H1 (cell line): ENCODE measurements at regions not wholly inside any gene's neighbourhood (a gene's known extent, or its start where the extent isn't known, plus 50 kb on each side); places are given as distances from the start of the nearest gene placed in this dataset.

ENCODE experiments used
- CTCF ChIA-PET: fragments of 300-600 bp; sonication (Branson Sonifier 250); formaldehyde crosslinking; loops from one replicate; lab custom pipeline; 2021; ENCODE audit not compliant: partially characterized antibody; lab: Charles Lee
- POLR2A ChIA-PET: fragments of 300-600 bp; sonication (Branson Sonifier 250); formaldehyde crosslinking; loops from one replicate; lab custom pipeline; 2021; ENCODE audit warnings: inconsistent platforms; ENCODE audit not compliant: partially characterized antibody; lab: Charles Lee
- DNase-seq, 2 experiments: peaks; one replicate each; pipeline versions ENCODE4 v3.0.0 to v3.0.0-alpha.2; 2010 to 2022; ENCODE audit warnings: low spot score in 2 of 2, low read depth in 1 of 2, mixed read lengths in 1 of 2
- FAIRE-seq: peaks from 2 replicates; lab custom pipeline; 2011; peaks lifted over from hg19 to GRCh38; lab: Jason Lieb, UNC
- H2AFZ ChIP-seq: 2 replicates; pipeline ENCODE4 v1.8.1; 2012; ENCODE audit warnings: low read length, inconsistent platforms
- H2AK5ac ChIP-seq: 2 replicates; pipeline ENCODE4 v1.6.1; 2013; ENCODE audit warnings: low read depth, low read length
- H2BK120ac ChIP-seq: replicated peaks from 2 replicates; pipeline ENCODE3; 2013; ENCODE audit warnings: low read depth, low read length, inconsistent platforms
- H2BK12ac ChIP-seq: 2 replicates; pipeline ENCODE4 v1.6.1; 2013; ENCODE audit warnings: low read depth, low read length
- H2BK15ac ChIP-seq: 2 replicates; pipeline ENCODE4 v1.6.1; 2013; ENCODE audit warnings: low read length
- H2BK20ac ChIP-seq: 2 replicates; pipeline ENCODE4 v1.6.1; 2013; ENCODE audit warnings: low read length
- H2BK5ac ChIP-seq: 2 replicates; pipeline ENCODE4 v1.6.1; 2013; ENCODE audit warnings: low read depth, low read length
- H3K14ac ChIP-seq: 2 replicates; pipeline ENCODE4 v1.6.1; 2013; ENCODE audit warnings: inconsistent platforms; ENCODE audit not compliant: insufficient read length
- H3K18ac ChIP-seq: 2 replicates; pipeline ENCODE4 v1.6.1; 2013; ENCODE audit warnings: low read length; ENCODE audit errors: extremely low read depth
- H3K23ac ChIP-seq: 2 replicates; pipeline ENCODE4 v1.6.1; 2013; ENCODE audit warnings: inconsistent platforms; ENCODE audit not compliant: insufficient read length
- H3K23me2 ChIP-seq: 2 replicates; pipeline ENCODE4 v1.6.1; 2013; ENCODE audit warnings: low read depth, low read length
- H3K27ac ChIP-seq: 2 replicates; pipeline ENCODE4 v1.6.1; 2011; ENCODE audit warnings: low read depth, low read length, inconsistent platforms
- H3K27me3 ChIP-seq, 4 experiments: replicated peaks in 1 of 4; 1 replicate in 1 of 4; 2 replicates in 3 of 4; pipeline versions ENCODE4 v1.6.1 to v1.8.1; 2011 to 2013; ENCODE audit warnings: low read length in 3 of 4, mild to moderate bottlenecking in 3 of 4, inconsistent platforms in 2 of 4, mixed read lengths in 2 of 4, moderate library complexity in 1 of 4; ENCODE audit not compliant: control insufficient read depth in 3 of 4, insufficient read depth in 3 of 4; ENCODE audit errors: extremely low read depth in 1 of 4
- H3K36me3 ChIP-seq, 4 experiments: 2 replicates each; pipeline versions ENCODE4 v1.6.1 to v1.8.1; 2011 to 2013; ENCODE audit warnings: mild to moderate bottlenecking in 4 of 4, low read length in 3 of 4, moderate library complexity in 2 of 4, control low read depth in 1 of 4, inconsistent platforms in 1 of 4; ENCODE audit not compliant: insufficient read depth in 4 of 4, control insufficient read depth in 2 of 4
- H3K4ac ChIP-seq: replicated peaks from 2 replicates; pipeline ENCODE3; 2013; ENCODE audit warnings: low read length, low read depth, mixed read lengths, inconsistent platforms; ENCODE audit not compliant: insufficient read length
- H3K4me1 ChIP-seq, 4 experiments: replicated peaks in 1 of 4; 1 replicate in 1 of 4; 2 replicates in 3 of 4; pipeline versions ENCODE4 v1.6.1 to v1.8.1; 2011 to 2013; ENCODE audit warnings: low read length in 3 of 4, inconsistent platforms in 2 of 4, mixed read lengths in 1 of 4; ENCODE audit not compliant: insufficient read depth in 4 of 4, control insufficient read depth in 3 of 4
- H3K4me2 ChIP-seq, 2 experiments: 2 replicates each; pipeline versions ENCODE4 v1.6.1 to v1.8.1; 2011 to 2013; ENCODE audit warnings: low read depth in 2 of 2, low read length in 2 of 2, control low read depth in 1 of 2, inconsistent platforms in 1 of 2, mild to moderate bottlenecking in 1 of 2; ENCODE audit not compliant: insufficient read depth in 1 of 2
- H3K4me3 ChIP-seq, 4 experiments: fragments of 200-600, 300-600 bp in 1 of 4; sonication (generic), shearing (Covaris generic), sonication (Bioruptor Twin) in 1 of 4; 2 replicates each; pipeline versions ENCODE4 v1.5.1 to v1.8.1; 2011 to 2016; ENCODE audit warnings: low read length in 4 of 4, low read depth in 3 of 4, control low read depth in 2 of 4, inconsistent platforms in 2 of 4, mild to moderate bottlenecking in 2 of 4, mixed read lengths in 1 of 4, moderate library complexity in 1 of 4; ENCODE audit not compliant: insufficient read depth in 2 of 4; ENCODE audit errors: extremely low read depth in 1 of 4
- H3K56ac ChIP-seq: replicated peaks from 2 replicates; pipeline ENCODE3; 2013; ENCODE audit warnings: low read depth, mild to moderate bottlenecking, mixed read lengths, low read length, inconsistent platforms; ENCODE audit not compliant: insufficient read length
- H3K79me1 ChIP-seq: 2 replicates; pipeline ENCODE4 v1.6.1; 2013; ENCODE audit warnings: low read depth, low read length, control low read depth
- H3K79me2 ChIP-seq, 2 experiments: 2 replicates each; pipeline versions ENCODE4 v1.6.1 to v1.8.1; 2012 to 2013; ENCODE audit warnings: low read length in 2 of 2, mild to moderate bottlenecking in 2 of 2, inconsistent platforms in 1 of 2; ENCODE audit not compliant: insufficient read depth in 2 of 2, control insufficient read depth in 1 of 2
- H3K9ac ChIP-seq, 4 experiments: replicated peaks in 1 of 4; 1 replicate in 1 of 4; 2 replicates in 3 of 4; pipeline versions ENCODE4 v1.6.1 to v1.8.1; 2011 to 2013; ENCODE audit warnings: low read depth in 3 of 4, low read length in 3 of 4, control low read depth in 2 of 4, mild to moderate bottlenecking in 2 of 4, moderate library complexity in 2 of 4, inconsistent platforms in 1 of 4; ENCODE audit errors: extremely low read depth in 1 of 4
- H3K9me3 ChIP-seq, 2 experiments: 2 replicates each; pipeline versions ENCODE4 v1.6.1 to v1.8.1; 2012 to 2013; ENCODE audit warnings: mild to moderate bottlenecking in 2 of 2, moderate library complexity in 2 of 2, control low read depth in 1 of 2, inconsistent platforms in 1 of 2, low read depth in 1 of 2, low read length in 1 of 2, mixed read lengths in 1 of 2; ENCODE audit not compliant: insufficient read depth in 2 of 2
- H4K20me1 ChIP-seq, 2 experiments: replicated peaks in 1 of 2; 2 replicates each; pipeline versions ENCODE3 to v1.8.1; 2011 to 2013; ENCODE audit warnings: inconsistent platforms in 2 of 2, low read length in 2 of 2, mild to moderate bottlenecking in 1 of 2; ENCODE audit not compliant: insufficient read depth in 2 of 2, control insufficient read depth in 1 of 2
- H4K5ac ChIP-seq: 2 replicates; pipeline ENCODE4 v1.6.1; 2013; ENCODE audit warnings: low read length, low read depth, mixed read lengths, inconsistent platforms; ENCODE audit not compliant: insufficient read length
- H4K8ac ChIP-seq: 2 replicates; pipeline ENCODE4 v1.8.0; 2013; ENCODE audit warnings: mild to moderate bottlenecking, moderate library complexity, low read length, inconsistent platforms; ENCODE audit not compliant: insufficient read depth; ENCODE audit errors: extremely low read depth
- H4K91ac ChIP-seq: replicated peaks from 2 replicates; pipeline ENCODE3; 2013; ENCODE audit warnings: low read length, mixed read lengths, inconsistent platforms; ENCODE audit not compliant: insufficient read length
- PHF8 ChIP-seq: fragments of 200-600 bp; sonication (generic); conservative IDR thresholded peaks from 2 replicates; pipeline ENCODE4 v1.7.1; 2012; ENCODE audit warnings: low read depth, mild to moderate bottlenecking, inconsistent platforms, low read length, moderate library complexity
- TBP ChIP-seq: IDR thresholded peaks from 2 replicates; pipeline ENCODE4 v1.6.1; 2011; ENCODE audit warnings: low read depth, low read length, improper control_type of control experiment
- TEAD4 ChIP-seq: IDR thresholded peaks from 2 replicates; pipeline ENCODE4 v1.6.1; 2012; ENCODE audit warnings: low read depth, low read length, inconsistent platforms, mixed read lengths
- TF ChIP-seq, protein P1 (sequence below): IDR thresholded peaks from 2 replicates; pipeline ENCODE4 v1.6.1; 2012; ENCODE audit warnings: inconsistent platforms

- no peak for FAIRE-seq
- POLR2A ChIA-PET = no interaction called here
- TF ChIP-seq TBP = no peak
- TF ChIP-seq PHF8 = no peak
- TF ChIP-seq TEAD4 = no peak
- TF ChIP-seq, protein P1, sequence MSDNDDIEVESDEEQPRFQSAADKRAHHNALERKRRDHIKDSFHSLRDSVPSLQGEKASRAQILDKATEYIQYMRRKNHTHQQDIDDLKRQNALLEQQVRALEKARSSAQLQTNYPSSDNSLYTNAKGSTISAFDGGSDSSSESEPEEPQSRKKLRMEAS = no peak
Observed at GRCh38 chr9:107852891-107853290, 363.3 kb upstream of the KLF4 start.

More at GRCh38 chr9:107852891-107853290, 363.3 kb upstream of the KLF4 start:
- no peak overlapping the region for H3K14ac ChIP-seq
- peaks cover 3 to 4% of the 10 kb centered on the region in 2 experiments; a peak in 2 of 4 replicates for H3K9me3 ChIP-seq
- H3K4me2 ChIP-seq = no peak overlapping the region
- H3K27ac ChIP-seq = no peak overlapping the region
- H2BK5ac ChIP-seq = no peak overlapping the region
- no peak overlapping the region for H2BK120ac ChIP-seq
- no peak overlapping the region for H4K91ac ChIP-seq
- no peak overlapping the region for H3K18ac ChIP-seq
- no peak overlapping the region for H2AFZ ChIP-seq
- no peak for DNase-seq
- CTCF ChIA-PET = interaction anchor here (0.6 to 3.7 kb wide), 2 partner anchors 9 to 421 kb away, joined by 3 to 16 read pairs; no protein-coding TSS in a partner anchor
- H2BK15ac ChIP-seq = no peak overlapping the region
- no peak overlapping the region for H3K56ac ChIP-seq
- H3K79me2 ChIP-seq = no peaks in the 10 kb centered on the region
- no peaks in the 10 kb centered on the region for H3K23me2 ChIP-seq
- H4K20me1 ChIP-seq = no peaks in the 10 kb centered on the region
- H3K36me3 ChIP-seq = no peaks in the 10 kb centered on the region
- H3K23ac ChIP-seq = no peak overlapping the region
- no peak overlapping the region for H3K4me3 ChIP-seq
- H2BK12ac ChIP-seq = no peak overlapping the region
- 0 out of 7 replicates have a peak, but pooled peaks cover 0 to 1% (median 0%) of the 10 kb centered on the region in 4 experiments for H3K4me1 ChIP-seq
- H4K5ac ChIP-seq = no peak overlapping the region
- no peak overlapping the region for H4K8ac ChIP-seq
- H2BK20ac ChIP-seq = no peak overlapping the region
- H3K9ac ChIP-seq = no peak overlapping the region
- no peak overlapping the region for H2AK5ac ChIP-seq
- H3K27me3 ChIP-seq = no peaks in the 10 kb centered on the region
- H3K4ac ChIP-seq = no peak overlapping the region
- no peaks in the 10 kb centered on the region for H3K79me1 ChIP-seq
